Stimulated activated CD8-positive, alpha-beta memory T cell treated with anti-CD3 and anti-CD28 coated beads, Interleukin-7, amount 100 ng/mL, for 48 hours (primary cell): ENCODE measurements at regions not wholly inside any gene's neighbourhood (a gene's known extent, or its start where the extent isn't known, plus 50 kb on each side); places are given as distances from the start of the nearest gene placed in this dataset.
"Not testable (repeated sequence)": the region's sequence is repeated elsewhere in the genome, so short reads cannot be mapped to it uniquely, and the experiment has no call there.

ENCODE experiments used
- DNase-seq, 2 donors: peaks; one replicate each; pipeline ENCODE4 v3.0.0-alpha.2; 2020; ENCODE audit warnings: low read depth in 1 of 2; ENCODE audit errors: extremely low read depth in 1 of 2

DNA sequence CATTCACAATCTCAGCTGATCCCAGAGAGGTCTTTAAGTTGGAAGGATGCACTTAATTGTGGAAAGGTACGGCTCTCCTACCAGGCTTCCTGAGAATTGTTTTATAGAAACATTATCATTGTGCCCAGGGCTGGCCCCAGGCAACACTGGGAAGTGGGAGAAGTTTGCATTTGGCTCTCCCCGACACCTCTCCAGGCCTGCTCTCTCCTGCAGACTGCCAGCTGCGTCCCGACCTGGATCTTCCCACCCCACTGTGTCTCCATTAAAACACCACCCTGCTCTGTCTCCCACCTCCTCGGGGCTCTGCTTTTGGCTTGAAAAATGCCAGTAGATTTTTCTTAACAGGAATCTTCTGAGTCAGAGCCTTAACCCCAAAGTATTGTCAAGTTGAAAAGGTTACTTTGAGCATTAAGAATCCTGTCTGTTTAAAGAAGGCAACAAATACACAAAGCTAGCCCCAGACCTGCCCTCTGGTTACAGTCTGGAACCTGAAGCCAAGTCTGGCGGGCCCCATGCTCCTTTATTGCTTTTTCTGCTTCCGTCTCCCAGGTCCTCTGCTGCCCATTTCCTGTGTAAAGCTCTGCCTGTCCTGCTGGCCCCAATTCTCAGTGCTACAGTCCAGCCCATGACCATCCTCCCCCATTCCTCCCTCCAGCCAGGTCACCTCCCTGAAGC is 530.2 kb downstream of the SOX6 start:
- DNase-seq: no peak

DNA sequence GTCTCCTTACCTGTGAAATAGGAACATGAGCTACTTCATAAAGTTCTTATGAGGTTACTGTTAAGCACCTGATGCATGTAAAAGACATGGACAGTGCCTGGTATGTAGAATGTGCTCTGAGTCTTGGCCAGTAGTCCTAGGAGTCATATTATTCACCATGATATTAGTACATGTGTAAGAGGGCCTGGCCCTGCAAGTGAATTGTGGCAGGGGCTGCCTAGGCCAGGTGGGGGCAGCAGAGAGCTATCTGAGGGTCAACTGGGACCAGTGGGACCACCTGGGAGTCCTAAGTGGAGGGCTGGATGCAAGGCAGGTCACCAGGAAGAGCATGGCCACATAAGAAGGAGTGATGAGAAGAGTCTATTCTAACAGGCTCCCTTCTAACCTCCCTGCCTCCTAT is 529.5 kb downstream of the SOX6 start:
- no peak for DNase-seq

DNA sequence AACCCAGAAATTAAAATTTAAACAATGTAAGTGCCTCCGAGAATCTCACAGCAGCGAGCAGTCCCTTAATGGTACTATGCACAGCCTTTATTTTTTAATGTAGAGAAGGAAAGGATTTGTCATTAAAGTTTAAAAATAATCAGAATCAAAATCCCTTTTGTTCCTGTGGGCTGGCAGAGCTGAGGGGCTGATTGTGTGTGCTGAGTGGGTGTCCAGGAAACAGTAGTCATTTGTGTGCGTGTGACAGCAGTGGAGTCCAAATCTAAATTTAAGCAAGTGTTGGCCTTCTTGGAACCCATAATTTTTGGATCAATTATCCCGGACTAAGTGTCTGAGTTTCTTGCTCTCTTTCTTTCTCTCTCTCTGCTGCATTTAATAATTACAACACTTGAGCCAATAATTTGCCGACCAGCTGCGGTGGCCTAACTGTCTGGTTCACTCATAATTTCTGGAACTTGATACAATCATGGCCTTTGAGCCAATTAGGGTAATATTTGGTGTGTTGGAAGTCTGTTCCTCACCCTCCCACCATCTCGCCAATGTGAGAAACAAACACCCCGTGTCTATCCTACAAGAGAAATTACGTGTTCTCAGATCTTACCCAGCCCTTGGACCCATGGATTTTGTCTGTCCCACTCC is 528.0 kb downstream of the SOX6 start:
- no peak for DNase-seq

DNA sequence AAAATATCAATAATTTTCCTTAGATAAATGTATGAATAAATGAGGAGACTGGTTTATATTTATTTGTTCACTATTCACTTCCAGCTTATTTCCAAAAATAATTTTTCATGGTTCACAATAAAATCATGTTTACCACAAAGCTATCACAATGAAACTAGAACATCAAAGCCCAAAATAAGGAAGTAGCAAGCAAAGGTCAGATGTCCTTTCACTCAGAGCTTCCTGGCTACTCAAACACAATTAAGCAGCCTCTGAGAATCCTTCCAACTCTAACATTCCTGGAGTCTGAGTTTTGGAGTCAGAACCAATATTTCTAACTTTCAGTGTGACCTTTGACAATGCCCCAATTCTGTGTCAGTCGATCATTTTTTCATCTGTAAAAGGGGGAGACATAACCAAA is 527.0 kb downstream of the SOX6 start:
- no peak for DNase-seq

DNA sequence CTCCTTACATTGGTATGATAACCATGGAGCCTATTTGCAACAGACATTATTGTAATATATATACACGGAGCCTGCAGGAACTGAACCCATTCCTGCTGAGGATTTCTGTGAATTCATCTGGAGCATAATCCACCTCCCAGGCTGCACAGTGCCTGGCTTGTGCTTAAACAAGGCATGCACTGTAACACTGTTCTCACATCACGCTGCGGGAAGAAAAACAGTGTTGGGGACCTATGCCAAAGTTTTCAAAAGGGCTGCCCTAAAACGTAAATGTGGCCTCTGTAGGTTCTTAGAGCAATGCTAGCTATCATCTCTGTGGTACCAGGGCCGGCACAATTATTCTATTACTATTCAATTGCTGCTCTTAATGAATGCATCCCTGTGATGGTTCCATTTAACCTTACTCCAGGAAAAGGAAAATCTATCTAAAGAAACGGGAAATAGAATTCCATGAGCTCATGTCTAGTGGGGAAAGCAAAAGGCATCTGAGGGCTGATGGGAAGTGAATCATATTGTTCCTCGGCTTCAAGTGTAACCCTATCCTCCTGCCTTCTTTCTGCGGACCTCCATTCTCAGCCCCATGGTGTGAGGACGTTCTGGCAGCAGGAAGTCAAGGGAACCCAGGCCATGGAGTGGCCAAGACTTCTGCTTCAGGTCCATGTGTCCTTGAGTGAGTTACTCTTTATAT is 525.5 kb downstream of the SOX6 start:
- no peak for DNase-seq

DNA sequence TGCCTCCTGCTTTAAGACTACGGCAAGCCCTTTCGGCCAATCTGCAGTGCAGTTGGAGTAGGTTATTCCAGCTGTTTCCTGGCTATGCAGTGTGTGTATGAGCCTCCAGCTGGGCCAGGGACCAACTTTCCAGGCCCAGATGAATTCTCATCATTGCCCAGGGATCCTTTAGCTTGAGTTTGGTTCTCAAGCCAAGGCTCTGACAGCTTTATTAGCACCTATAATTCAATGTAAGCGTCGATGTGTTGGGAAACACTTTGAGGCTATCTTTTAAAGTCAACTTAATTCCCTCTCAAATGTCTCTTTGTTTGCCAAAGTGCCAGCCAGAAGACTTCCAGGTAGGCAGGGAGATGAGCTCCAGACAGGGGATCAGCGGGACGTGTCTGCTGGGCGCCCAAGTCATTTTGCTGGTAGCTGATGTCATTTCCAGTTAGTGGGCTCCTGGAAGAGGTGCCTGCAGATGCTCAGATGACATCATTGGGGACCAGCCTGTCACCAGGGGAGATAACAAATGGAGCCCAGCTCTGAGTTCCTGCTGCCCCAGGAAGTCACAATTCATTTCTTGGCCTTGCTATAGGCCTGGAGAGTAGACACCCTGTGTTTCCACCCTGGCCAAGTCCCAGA is 520.4 kb downstream of the SOX6 start:
- DNase-seq: no peak

DNA sequence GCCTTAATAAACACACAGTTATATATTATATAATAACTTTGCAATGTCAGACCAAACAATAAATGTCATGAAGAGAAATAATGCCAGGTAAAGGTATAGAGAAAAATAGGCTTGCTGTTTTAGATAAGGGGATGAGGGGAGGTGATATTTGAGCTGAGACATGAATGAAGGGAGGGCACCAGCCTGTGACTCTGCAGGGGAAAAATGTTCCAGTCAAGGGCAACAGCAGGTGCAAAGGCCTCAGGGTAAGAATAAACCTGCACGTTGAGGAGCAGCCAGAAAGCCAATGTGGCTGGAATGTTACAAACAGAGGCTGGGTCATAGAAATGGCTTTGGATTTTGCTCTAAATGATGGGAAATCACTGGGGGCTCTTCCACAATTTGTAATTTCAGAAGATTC is 519.6 kb downstream of the SOX6 start:
- no peak for DNase-seq

DNA sequence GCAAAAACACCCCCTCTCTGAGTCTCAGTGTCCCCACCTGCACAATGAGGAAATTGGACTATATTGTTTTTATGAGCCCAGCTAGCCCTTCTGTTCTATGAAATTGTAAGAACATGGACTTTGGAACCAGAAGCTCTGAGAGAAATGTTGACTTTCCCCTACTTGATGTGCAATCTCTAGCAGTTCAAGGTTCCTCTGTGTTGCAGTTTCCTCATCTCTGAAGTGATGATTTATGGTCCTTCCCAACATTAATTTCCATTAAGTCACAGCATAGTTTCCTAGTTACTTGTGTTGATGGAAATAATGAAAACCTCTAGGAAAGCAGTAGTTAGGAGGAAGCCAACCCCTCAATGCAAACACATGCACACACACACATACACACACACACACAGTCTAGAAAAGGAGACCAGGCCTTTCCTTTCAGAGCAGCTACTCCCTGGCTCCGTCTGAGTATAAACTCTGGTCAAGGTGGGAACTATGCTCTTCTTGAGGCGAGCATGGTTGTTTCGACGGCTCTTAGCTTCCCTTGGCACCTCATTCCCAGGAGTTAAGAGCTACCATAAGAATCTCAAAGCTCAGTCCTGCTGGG is 518.4 kb downstream of the SOX6 start:
- no peak for DNase-seq

DNA sequence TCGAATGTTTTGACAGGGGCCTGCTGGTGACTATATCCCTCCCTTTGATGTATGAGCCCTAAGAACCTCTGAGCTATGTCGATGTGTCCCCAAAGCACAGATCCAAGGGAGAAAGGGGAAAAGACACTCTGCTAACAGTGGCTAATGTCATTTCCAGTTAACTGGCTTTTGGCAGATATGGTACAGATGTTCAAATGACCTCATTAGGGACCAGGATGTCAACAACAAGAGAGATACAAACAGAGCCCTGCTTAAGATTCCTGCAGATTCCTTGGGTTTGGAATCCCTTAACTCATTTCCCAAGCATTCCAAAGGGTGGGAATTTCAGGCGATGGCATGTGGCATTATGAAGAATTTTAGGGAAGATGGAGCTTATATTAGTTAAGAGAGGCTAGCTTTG is 517.3 kb downstream of the SOX6 start:
- no peak for DNase-seq

DNA sequence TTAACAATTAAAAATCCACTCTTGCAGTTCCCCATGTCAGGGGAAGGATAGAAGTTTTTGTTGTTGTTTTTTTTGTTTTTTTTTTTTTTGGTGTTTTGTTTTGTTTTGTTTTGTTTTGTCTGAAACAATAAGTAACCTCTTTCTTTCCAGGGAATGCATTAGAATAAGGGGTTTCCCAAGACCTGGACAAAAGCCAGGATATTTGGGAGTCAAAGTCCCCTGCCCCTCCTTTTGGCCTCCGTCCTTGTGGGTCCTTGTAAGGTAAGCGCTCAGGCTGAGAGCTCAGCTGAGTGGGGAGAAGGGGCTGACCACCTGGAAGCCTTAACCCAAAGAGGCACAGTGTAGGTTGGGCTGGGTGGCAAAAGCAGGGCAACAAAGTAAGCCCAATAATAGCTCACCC is 515.4 kb downstream of the SOX6 start:
- DNase-seq: no peak

DNA sequence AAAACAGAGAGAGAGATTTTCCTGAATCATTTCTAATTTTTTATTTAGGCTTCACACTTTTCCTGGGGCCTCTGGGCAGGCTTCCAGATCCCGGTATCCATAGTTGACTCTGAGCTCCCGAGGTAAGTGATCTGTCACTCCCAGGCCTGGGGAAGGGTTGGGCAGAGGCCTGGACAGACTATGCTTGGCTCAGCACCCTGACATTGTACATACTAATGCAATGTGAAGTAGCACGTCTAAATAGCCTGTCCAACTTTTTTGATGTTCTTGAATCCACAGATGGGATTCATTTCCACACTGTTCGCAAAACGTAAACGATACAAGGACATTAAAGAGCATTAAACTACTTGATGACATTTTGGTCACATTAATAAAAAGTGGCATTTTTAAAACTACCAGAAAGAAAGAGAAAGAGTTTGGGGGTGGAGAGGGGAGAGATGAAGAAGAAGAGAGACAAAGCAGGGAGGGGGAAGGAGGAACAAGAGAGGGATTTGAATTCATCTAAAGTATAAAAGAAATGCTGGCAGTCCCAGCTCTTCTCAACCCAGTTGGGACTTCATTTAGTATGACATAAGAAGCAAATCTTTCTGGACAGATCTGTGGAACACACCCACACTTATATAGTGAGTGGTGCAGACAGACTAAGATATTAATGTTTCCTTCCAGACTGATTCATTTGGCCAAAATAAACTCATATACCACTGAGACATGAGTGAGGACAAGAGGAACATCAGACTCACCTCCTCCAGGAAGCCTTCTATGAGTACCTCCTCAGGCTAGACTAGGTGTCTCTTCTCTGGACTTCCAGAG is 514.2 kb downstream of the SOX6 start:
- DNase-seq: no peak

DNA sequence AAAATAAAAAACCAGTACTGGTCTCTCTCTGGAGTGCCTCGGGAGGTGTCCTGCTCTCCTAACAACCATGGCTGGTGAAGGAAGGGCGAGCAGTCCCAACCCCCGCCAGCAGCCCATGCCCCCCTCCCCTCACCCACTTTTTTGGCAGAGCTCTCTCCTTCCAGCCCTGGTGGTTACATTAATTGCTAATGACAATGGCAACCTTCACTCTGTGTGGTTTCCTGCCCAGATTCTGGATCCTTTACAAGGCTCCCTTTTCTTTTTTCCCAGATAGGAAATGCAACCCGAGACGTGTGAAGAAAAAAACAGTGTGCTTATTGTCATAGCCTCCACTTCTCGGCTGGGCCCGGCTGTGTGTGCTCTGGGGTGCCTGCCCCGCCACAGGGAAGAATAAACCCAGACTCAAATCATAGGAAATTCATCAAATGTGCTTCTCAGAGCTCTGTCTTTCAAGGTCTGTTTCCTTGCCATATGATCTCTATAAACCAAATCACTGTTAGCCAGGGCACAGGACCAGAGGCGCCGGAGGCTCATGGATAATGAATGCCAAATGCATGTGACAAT is 513.0 kb downstream of the SOX6 start:
- DNase-seq: no peak

DNA sequence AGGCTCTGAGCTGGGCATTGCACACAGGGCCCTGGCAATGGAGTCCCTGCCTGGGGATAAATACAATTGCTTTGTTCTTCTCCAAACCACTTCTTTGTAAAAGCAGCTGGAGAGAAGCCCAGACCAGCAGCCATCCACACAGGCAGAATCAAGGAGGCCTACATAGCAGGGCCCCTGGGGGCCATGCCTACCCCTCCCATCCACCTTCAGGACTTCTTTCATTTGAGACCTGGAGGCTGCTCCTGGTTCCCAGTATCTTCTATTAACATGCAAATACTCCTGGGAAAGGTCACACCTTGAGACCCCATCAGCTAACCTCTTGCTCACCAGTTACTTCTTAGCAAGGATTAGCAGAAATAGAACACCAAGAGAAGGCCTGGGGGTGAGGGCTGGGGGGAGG is 511.1 kb downstream of the SOX6 start:
- DNase-seq: no peak

DNA sequence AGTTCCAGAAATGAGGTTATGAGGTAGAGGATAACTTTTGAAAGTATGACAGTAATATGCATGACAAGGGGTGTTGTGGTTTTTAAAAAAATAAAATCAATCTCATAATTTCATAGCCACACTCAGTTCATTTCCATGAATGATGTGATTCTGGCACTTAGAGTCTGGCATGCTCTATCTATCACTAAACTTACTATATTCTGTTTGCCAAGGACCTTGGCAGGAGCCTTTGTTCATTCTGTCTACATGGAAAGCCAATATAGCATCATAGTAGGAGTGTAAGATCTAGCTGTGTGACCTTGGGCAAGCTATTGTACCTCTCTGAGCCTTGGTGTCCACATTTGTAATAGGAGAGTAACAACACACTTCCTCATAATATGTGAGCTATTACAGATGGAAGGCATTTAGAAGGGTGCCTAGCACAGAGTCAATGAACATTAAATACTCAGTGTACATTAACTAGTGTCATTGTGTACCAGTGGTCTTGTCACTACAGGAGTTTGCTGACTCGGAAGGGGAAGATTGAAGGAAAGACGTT is 507.6 kb downstream of the SOX6 start:
- DNase-seq: no peak

DNA sequence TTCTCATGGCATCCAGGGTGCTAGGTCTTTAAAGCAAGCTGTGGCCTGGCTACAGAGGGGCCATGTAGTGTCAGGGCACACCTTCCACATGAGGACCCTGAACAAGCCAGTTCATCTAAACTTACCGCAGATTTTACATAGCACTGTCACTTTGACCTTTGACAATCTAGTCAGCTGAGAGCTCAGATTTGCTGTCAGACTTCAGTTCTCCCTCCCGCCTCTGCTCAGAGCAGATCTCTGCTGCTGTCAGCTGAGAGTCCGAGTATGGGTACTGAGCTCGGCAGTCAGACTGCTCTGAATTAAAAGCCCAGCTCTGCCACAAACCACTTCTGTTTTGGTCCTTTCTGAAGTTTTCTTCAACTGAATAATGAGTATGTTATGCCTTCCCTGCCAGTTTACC is 507.1 kb downstream of the SOX6 start:
- DNase-seq: no peak

DNA sequence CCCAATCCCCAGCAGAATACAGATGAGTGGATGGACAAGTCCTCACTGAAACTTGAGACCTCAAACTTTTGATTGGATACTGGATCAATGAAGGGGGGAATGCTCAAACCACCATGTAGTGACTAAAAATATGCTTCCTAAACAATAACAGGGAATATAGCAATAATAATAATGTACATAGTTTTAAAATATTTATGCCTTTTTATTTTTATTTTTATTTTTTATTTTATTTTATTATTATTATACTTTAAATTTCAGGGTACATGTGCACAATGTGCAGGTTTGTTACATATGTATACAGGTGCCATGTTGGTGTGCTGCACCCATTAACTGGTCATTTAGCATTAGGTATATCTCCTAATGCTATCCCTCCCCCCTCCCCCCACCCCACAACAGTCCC is 506.0 kb downstream of the SOX6 start:
- not testable (repeated sequence) for DNase-seq

DNA sequence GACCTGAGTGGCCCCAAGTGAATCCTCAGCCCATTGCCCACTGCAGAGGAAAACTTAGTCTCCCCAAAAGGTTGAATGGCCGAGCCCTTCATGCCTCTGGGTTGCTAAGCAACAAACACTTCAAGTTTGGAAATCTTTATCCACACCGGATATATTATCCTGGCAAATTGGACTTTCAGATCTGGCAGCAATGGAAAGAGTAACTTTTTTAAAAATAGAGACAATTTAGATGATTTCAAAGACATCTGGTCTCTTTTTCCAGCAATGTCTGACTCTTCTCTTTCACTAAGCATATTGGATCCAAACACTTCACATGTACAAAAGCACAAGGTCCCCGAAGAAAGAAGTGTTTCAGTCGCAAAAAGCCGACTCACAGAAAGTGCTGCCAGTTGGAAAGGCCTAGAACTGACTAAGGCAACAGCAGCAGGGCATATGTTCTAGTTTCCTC is 505.3 kb downstream of the SOX6 start:
- no peak for DNase-seq

DNA sequence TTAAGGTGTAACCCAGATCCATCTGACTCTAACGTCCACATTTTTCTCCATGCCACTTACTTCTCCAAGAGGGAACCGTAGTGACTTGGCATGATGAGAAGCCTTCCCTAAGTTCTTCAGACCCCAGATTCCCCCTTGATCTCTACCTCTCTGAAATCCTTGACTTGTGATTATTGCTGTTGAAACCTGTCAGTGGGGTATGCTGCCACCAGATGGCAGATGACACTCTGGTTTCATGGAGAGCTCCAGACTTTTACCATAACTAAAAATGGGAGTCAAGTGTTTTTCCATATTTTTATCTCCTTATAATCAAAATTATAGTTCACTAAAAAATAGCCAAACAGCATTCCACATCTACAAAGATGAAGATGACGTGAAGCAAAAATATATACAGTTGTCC is 504.2 kb downstream of the SOX6 start:
- DNase-seq: no peak

DNA sequence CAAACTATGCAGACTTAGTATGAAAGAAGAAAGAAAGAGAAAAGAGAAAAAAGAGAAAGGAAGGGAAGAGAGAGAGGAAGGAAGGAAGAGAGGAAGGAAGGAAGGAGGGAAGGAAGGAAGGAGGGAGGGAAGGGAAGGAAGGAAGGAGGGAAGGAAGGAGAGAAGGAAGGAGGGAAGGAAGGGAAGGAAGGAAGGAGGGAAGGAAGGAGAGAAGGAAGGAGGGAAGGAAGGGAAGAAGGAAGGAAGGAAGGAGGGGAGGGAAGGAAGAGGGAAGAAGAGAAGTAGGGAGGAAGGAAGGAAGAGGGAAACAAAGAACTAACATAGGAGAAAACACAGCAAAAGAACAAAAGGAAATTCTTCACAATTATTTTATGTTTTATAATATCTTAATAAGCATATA is 502.1 kb downstream of the SOX6 start:
- DNase-seq: no peak

DNA sequence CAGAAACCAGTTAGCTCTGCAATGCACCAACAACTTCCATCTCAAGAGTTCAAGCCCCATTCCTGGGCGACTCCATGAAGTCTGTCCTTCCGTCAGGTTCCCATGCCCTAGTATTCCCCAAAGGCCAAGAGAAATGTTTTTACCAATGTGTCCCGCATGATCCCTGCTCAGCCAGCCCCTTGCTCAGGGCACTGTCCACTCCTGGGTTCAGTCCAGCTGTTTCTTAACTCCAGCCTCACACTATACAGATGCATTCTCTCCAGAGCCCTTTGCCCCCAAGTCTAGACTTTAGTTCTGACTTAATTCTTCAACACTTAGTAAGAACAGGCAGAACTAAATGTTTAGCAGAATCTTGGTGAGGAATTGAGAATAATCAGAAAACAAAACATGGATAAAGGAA is 497.5 kb downstream of the SOX6 start:
- no peak for DNase-seq
